ENCODE measurements at regions not wholly inside any gene's neighbourhood (a gene's known extent, or its start where the extent isn't known, plus 50 kb on each side); places are given as distances from the start of the nearest gene placed in this dataset.

GRCh38 chr12:48265777-48266176 is 62.7 kb upstream of the OR10AD1 start:
- DNase-seq (ENCODE audit: insufficient read length, low spot score, missing footprints): no peak
- TF ChIP-seq CTCF (IDR thresholded peaks at IDR 0.05; ENCODE audit: extremely low read depth, low read depth, low read length): no peak
- Histone ChIP-seq H3K79me2 (ENCODE audit: insufficient read depth, low read length) (no peaks in the 10 kb centered on the region), H3K9me3 (ENCODE audit: low read depth, low read length) (no peaks in the 10 kb centered on the region), H3K27me3 (ENCODE audit: insufficient read depth, low read length) (peaks cover 4% of the 10 kb centered on the region), H3K36me3 (ENCODE audit: insufficient read depth, low read length) (no peaks in the 10 kb centered on the region), H3K4me3 (ENCODE audit: insufficient read depth, low read length) (no peak overlapping the region), H4K20me1 (ENCODE audit: insufficient read depth, low read length) (no peaks in the 10 kb centered on the region), H3K4me1 (ENCODE audit: insufficient read depth, low read length) (no peaks in the 10 kb centered on the region), H2AFZ (ENCODE audit: low read length) (no peak overlapping the region), H3K4me2 (ENCODE audit: insufficient read depth, low read length) (no peak overlapping the region), H3K27ac (ENCODE audit: low read depth, low read length) (no peak overlapping the region)

- H3K36me3 ChIP-seq (ENCODE audit: insufficient read depth, low read length): no peaks in the 10 kb centered on the region
- no peak overlapping the region for H3K4me2 ChIP-seq (ENCODE audit: insufficient read depth, low read length)
- H3K9me3 ChIP-seq (ENCODE audit: low read depth, low read length): no peaks in the 10 kb centered on the region
- H2AFZ ChIP-seq (ENCODE audit: low read length): no peak overlapping the region
- H3K27ac ChIP-seq (ENCODE audit: low read depth, low read length): no peak overlapping the region
- no peaks in the 10 kb centered on the region for H3K79me2 ChIP-seq (ENCODE audit: insufficient read depth, low read length)
- H3K27me3 ChIP-seq (ENCODE audit: insufficient read depth, low read length): peaks cover 4% of the 10 kb centered on the region
- no peak overlapping the region for H3K4me3 ChIP-seq (ENCODE audit: insufficient read depth, low read length)
- no peaks in the 10 kb centered on the region for H4K20me1 ChIP-seq (ENCODE audit: insufficient read depth, low read length)
- no peak for TF ChIP-seq CTCF (IDR thresholded peaks at IDR 0.05; ENCODE audit: extremely low read depth, low read depth, low read length)
- no peaks in the 10 kb centered on the region for H3K4me1 ChIP-seq (ENCODE audit: insufficient read depth, low read length)
- DNase-seq (ENCODE audit: insufficient read length, low spot score, missing footprints): no peak
Observed at GRCh38 chr12:48263617-48264016, 60.5 kb upstream of the OR10AD1 start.

- Histone ChIP-seq H3K27me3 (ENCODE audit: insufficient read depth, low read length) (peaks cover 2% of the 10 kb centered on the region), H4K20me1 (ENCODE audit: insufficient read depth, low read length) (no peaks in the 10 kb centered on the region)
Observed at GRCh38 chr12:48261773-48262172, 58.7 kb upstream of the OR10AD1 start.

More at GRCh38 chr12:48261773-48262172, 58.7 kb upstream of the OR10AD1 start:
- no peaks in the 10 kb centered on the region for H3K36me3 ChIP-seq (ENCODE audit: insufficient read depth, low read length)
- no peaks in the 10 kb centered on the region for H3K9me3 ChIP-seq (ENCODE audit: low read depth, low read length)
- TF ChIP-seq CTCF (IDR thresholded peaks at IDR 0.05; ENCODE audit: extremely low read depth, low read depth, low read length): no peak
- no peak overlapping the region for H3K4me2 ChIP-seq (ENCODE audit: insufficient read depth, low read length)
- no peak overlapping the region for H3K4me3 ChIP-seq (ENCODE audit: insufficient read depth, low read length)
- DNase-seq (ENCODE audit: insufficient read length, low spot score, missing footprints): no peak
- H2AFZ ChIP-seq (ENCODE audit: low read length): no peak overlapping the region
- H3K79me2 ChIP-seq (ENCODE audit: insufficient read depth, low read length): no peaks in the 10 kb centered on the region
- no peak overlapping the region for H3K27ac ChIP-seq (ENCODE audit: low read depth, low read length)
- no peaks in the 10 kb centered on the region for H3K4me1 ChIP-seq (ENCODE audit: insufficient read depth, low read length)

All from osteoblast (primary cell).